Activated CD4-positive, alpha-beta T cell treated with anti-CD3 and anti-CD28 coated beads, Interleukin-2, amount 10 ng/mL, durations not matched to agents 7 days and 5 days (primary cell): ENCODE measurements at regions not wholly inside any gene's neighbourhood (a gene's known extent, or its start where the extent isn't known, plus 50 kb on each side); places are given as distances from the start of the nearest gene placed in this dataset.
A peak's percentile ranks its signal among the peaks of the same experiment; 100 is the strongest.
"Not testable (repeated sequence)": the region's sequence is repeated elsewhere in the genome, so short reads cannot be mapped to it uniquely, and the experiment has no call there.

Experiments
- CTCF ChIA-PET: fragments of 350-600 bp; sonication (Branson Sonifier 250); formaldehyde crosslinking; loops from one replicate; lab custom pipeline; 2021; ENCODE audit warnings: antibody characterized with exemption; lab: Charles Lee
- POLR2A ChIA-PET: fragments of 350-600 bp; sonication (Branson Sonifier 250); formaldehyde crosslinking; loops from one replicate; lab custom pipeline; 2021; ENCODE audit warnings: antibody characterized with exemption; lab: Charles Lee
- DNase-seq: peaks from one replicate; pipeline ENCODE4 v3.0.0-alpha.2; 2020
- H3K27ac Mint-ChIP-seq: one replicate; pipeline ENCODE4 v1.8.0; 2021; ENCODE audit warnings: mild to moderate bottlenecking, moderate library complexity, mixed read lengths
- H3K27me3 Mint-ChIP-seq: one replicate; pipeline ENCODE4 v1.8.0; 2021; ENCODE audit warnings: mixed read lengths
- H3K36me3 Mint-ChIP-seq: one replicate; pipeline ENCODE4 v1.8.0; 2021; ENCODE audit warnings: low read depth, mixed read lengths
- H3K4me1 Mint-ChIP-seq: one replicate; pipeline ENCODE4 v1.8.0; 2021; ENCODE audit warnings: mixed read lengths
- H3K4me3 Mint-ChIP-seq: one replicate; pipeline ENCODE4 v1.8.0; 2021; ENCODE audit warnings: mild to moderate bottlenecking, moderate library complexity, mixed read lengths
- H3K9me3 Mint-ChIP-seq: one replicate; pipeline ENCODE4 v1.8.0; 2021; ENCODE audit warnings: mixed read lengths

GRCh38 chr14:30270200-30271161 is 288.5 kb upstream of the G2E3 start:
- CTCF ChIA-PET: interaction anchor here (0.7 to 1.4 kb wide), 5 partner anchors 9 to 27 kb away, joined by 3 to 5 read pairs (median 3); no protein-coding TSS in a partner anchor
- POLR2A ChIA-PET: no interaction called here

GRCh38 chr14:30271811-30272323 is 287.1 kb upstream of the G2E3 start:
- no peak for DNase-seq
- H3K36me3 Mint-ChIP-seq: no peaks in the 10 kb centered on the region
- no peak overlapping the region for H3K27ac Mint-ChIP-seq
- H3K9me3 Mint-ChIP-seq: peaks cover 2% of the 10 kb centered on the region
- POLR2A ChIA-PET: no interaction called here
- H3K4me3 Mint-ChIP-seq: no peak overlapping the region
- peaks cover 2% of the 10 kb centered on the region for H3K27me3 Mint-ChIP-seq
- CTCF ChIA-PET: interaction anchor here (1.0 kb wide), 1 partner anchor 28 kb away, joined by 3 read pairs; no protein-coding TSS in a partner anchor
- H3K4me1 Mint-ChIP-seq: peaks cover 4% of the 10 kb centered on the region

More at GRCh38 chr14:30270200-30271161, 288.5 kb upstream of the G2E3 start:
- Mint-ChIP-seq H3K27me3 (peaks cover 2% of the 10 kb centered on the region), H3K36me3 (no peaks in the 10 kb centered on the region), H3K27ac (no peak overlapping the region), H3K4me1 (peaks cover 4% of the 10 kb centered on the region), H3K4me3 (no peak overlapping the region), H3K9me3 (no peaks in the 10 kb centered on the region)
- DNase-seq: peak; percentile 71

DNA sequence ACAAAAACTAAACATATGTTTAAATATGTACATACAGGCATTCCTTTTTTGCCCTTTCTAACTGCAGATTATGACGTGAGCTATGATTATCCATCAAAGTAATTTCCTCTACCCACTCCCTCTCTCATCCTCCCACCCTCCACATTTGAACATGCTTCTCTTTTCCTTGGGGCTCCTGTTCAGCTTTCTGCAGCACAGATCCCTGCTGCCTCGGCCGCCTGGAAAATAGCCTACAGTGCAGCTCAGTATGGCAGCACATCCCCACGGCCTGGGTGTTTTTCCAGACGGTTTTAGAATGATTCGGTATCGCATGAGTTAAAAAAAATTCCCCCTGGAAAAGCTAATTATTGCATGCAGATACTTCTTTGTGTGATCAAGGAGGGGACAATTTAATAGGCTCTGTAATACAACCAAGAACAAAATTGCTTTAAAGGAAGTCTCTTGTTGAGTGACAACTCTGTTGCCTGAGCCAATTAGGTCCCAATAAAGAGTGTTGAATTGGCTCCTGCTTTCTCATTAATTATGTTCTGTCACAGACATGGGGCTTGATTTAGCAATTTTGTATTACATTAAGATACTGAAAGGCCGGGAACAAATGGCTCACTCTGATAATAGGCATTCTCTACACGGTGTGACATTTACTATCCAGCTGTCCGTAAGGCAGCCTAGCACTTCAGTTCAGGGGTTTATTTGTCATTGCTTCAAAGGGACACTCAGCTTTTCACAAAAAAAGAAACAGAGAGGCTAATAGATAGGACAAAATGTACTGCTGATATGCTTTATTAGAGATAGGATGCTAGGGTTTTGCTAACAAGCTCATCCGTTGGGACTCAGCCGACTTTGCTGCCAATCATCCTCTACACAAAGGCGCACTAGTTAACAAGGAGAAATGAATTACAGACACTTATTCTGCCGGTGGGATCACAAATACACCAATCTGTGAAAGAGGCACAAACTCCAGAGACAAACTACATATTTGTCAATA is 285.8 kb upstream of the G2E3 start:
- ChIA-PET POLR2A (no interaction called here), CTCF (no interaction called here)

GRCh38 chr14:30275604-30276003 is 283.4 kb upstream of the G2E3 start:
- peaks cover 2% of the 10 kb centered on the region for H3K9me3 Mint-ChIP-seq
- no peak overlapping the region for H3K4me3 Mint-ChIP-seq
- POLR2A ChIA-PET: no interaction called here
- H3K27me3 Mint-ChIP-seq: peaks cover 4% of the 10 kb centered on the region
- no peaks in the 10 kb centered on the region for H3K36me3 Mint-ChIP-seq
- no peaks in the 10 kb centered on the region for H3K4me1 Mint-ChIP-seq
- CTCF ChIA-PET: no interaction called here
- no peak overlapping the region for H3K27ac Mint-ChIP-seq
- no peak for DNase-seq

More for the DNA sequence above, 285.8 kb upstream of the G2E3 start:
- H3K4me1 Mint-ChIP-seq: peaks cover 4% of the 10 kb centered on the region
- H3K27me3 Mint-ChIP-seq: peaks cover 2% of the 10 kb centered on the region
- H3K36me3 Mint-ChIP-seq: no peaks in the 10 kb centered on the region
- no peak overlapping the region for H3K4me3 Mint-ChIP-seq
- no peak for DNase-seq
- no peak overlapping the region for H3K27ac Mint-ChIP-seq
- H3K9me3 Mint-ChIP-seq: peaks cover 2% of the 10 kb centered on the region

DNA sequence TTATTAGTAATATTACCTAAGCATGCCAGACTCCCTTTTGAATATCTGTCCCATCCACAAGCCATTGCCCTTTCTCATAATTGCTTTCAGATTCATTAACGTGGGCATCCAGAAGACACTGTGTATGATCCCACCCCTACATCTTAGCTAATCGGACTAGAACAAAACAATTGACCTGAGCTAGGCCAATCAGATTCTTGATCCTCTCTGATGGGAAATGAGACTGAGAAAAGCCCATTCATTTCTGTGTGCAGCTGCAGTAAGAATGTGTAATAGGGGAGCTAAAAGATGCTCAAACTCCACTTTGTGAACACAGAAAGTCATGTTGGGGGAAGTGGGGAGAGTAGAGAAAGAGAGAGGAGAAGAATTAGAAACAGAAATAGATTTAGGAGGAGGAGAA is 281.7 kb upstream of the G2E3 start:
- Mint-ChIP-seq H3K9me3 (peaks cover 2% of the 10 kb centered on the region), H3K36me3 (no peaks in the 10 kb centered on the region), H3K27ac (no peak overlapping the region), H3K4me1 (no peaks in the 10 kb centered on the region), H3K4me3 (no peak overlapping the region), H3K27me3 (peaks cover 4% of the 10 kb centered on the region)
- ChIA-PET CTCF (interaction anchor here (0.6 kb wide), 1 partner anchor 14 kb away, joined by 3 read pairs; no protein-coding TSS in a partner anchor), POLR2A (no interaction called here)
- no peak for DNase-seq

- CTCF ChIA-PET: not testable (repeated sequence)
Observed at GRCh38 chr14:30278856-30279255, 280.1 kb upstream of the G2E3 start.

GRCh38 chr14:30283822-30284446 is 275.0 kb upstream of the G2E3 start:
- no peaks in the 10 kb centered on the region for H3K4me1 Mint-ChIP-seq
- H3K4me3 Mint-ChIP-seq: no peak overlapping the region
- no peaks in the 10 kb centered on the region for H3K9me3 Mint-ChIP-seq
- no peaks in the 10 kb centered on the region for H3K36me3 Mint-ChIP-seq
- peaks cover 1% of the 10 kb centered on the region for H3K27me3 Mint-ChIP-seq
- H3K27ac Mint-ChIP-seq: no peak overlapping the region
- POLR2A ChIA-PET: no interaction called here
- CTCF ChIA-PET: no interaction called here
- DNase-seq: peak; percentile 8

More at GRCh38 chr14:30278856-30279255, 280.1 kb upstream of the G2E3 start:
- H3K4me1 Mint-ChIP-seq, H3K36me3 Mint-ChIP-seq, DNase-seq, H3K27ac Mint-ChIP-seq, H3K4me3 Mint-ChIP-seq, H3K27me3 Mint-ChIP-seq, POLR2A ChIA-PET, H3K9me3 Mint-ChIP-seq: not testable (repeated sequence)

GRCh38 chr14:30284808-30285207 is 274.1 kb upstream of the G2E3 start:
- no peaks in the 10 kb centered on the region for H3K4me1 Mint-ChIP-seq
- no peaks in the 10 kb centered on the region for H3K36me3 Mint-ChIP-seq
- no peak overlapping the region for H3K4me3 Mint-ChIP-seq
- no peak for DNase-seq
- H3K27ac Mint-ChIP-seq: no peak overlapping the region
- H3K27me3 Mint-ChIP-seq: no peaks in the 10 kb centered on the region
- ChIA-PET POLR2A (no interaction called here), CTCF (interaction anchor here (1.0 kb wide), 1 partner anchor 14 kb away, joined by 3 read pairs; no protein-coding TSS in a partner anchor)
- H3K9me3 Mint-ChIP-seq: no peaks in the 10 kb centered on the region

DNA sequence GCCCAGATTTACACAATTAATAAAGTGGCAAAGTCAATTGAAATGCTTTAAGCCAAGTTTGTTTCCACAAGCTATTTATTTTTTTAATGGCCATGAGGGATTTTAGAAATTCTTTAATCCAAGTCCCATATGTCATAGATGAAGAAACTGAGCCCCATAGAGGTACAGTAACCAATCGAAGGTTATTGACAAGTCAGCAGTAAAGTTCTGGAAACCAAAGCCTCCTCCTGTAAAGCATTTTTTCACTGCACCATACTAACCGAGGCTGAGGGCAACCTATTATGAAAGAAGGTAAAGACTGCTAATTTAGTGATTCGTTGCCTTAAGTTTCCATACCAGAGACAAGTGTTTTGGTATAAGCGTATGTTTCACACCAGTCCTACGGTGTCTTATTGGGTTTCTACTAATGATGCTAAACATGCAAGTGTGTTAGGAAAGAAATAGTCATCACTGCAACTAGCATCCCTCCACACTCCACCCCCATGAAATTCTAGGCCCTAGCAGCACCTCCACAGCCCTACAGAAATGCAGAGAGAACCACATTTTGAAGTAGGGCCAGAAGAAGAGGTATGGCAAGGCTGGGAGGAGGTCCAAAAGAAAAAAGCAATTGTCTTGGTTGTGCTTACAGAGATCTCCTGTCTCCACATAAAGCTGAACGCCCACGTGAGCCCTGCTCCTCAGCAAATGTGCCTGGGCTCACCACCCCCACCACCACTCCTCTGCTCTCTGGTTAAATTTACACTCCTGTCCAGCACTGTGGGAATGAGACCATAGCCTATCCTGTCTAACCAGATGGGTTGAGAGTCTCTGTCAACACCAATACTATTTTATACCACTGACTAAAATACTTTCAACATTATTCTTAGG is 271.1 kb upstream of the G2E3 start:
- CTCF ChIA-PET: no interaction called here
- DNase-seq: no peak
- no peaks in the 10 kb centered on the region for H3K4me1 Mint-ChIP-seq
- no peak overlapping the region for H3K4me3 Mint-ChIP-seq
- POLR2A ChIA-PET: no interaction called here
- H3K27ac Mint-ChIP-seq: no peak overlapping the region
- no peaks in the 10 kb centered on the region for H3K9me3 Mint-ChIP-seq
- H3K27me3 Mint-ChIP-seq: no peaks in the 10 kb centered on the region
- H3K36me3 Mint-ChIP-seq: no peaks in the 10 kb centered on the region

DNA sequence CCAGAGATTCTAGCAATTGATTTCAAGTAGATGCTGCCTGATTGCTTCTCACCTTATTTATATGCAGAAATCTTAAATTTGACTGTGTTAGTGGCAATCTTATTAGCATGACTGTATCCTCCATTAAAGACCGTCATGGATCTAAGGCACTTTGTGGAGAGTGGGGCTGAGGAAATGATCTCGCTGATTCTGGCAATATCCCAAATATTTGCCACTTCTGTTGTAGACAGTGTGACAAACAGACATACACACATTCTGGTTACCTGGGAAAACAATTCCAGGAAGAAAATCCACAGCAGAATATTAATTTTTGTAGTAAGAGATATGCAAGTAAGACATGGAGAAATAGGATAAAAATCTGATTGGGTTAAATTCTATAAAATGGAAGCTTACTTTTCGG is 269.0 kb upstream of the G2E3 start:
- CTCF ChIA-PET: no interaction called here
- Mint-ChIP-seq H3K9me3 (no peaks in the 10 kb centered on the region), H3K27ac (no peak overlapping the region), H3K36me3 (no peaks in the 10 kb centered on the region), H3K4me1 (no peaks in the 10 kb centered on the region), H3K27me3 (no peaks in the 10 kb centered on the region), H3K4me3 (no peak overlapping the region)
- no peak for DNase-seq
- POLR2A ChIA-PET: no interaction called here

GRCh38 chr14:30291216-30291615 is 267.7 kb upstream of the G2E3 start:
- Mint-ChIP-seq H3K36me3 (no peaks in the 10 kb centered on the region), H3K27ac (no peak overlapping the region), H3K4me1 (no peaks in the 10 kb centered on the region), H3K27me3 (no peaks in the 10 kb centered on the region), H3K4me3 (no peak overlapping the region), H3K9me3 (no peaks in the 10 kb centered on the region)
- POLR2A ChIA-PET: no interaction called here
- DNase-seq: no peak
- CTCF ChIA-PET: interaction anchor here (0.6 kb wide), 1 partner anchor 14 kb away, joined by 3 read pairs; no protein-coding TSS in a partner anchor
